Transverse colon (tissue), 4 donors: ENCODE measurements at regions not wholly inside any gene's neighbourhood (a gene's known extent, or its start where the extent isn't known, plus 50 kb on each side); places are given as distances from the start of the nearest gene placed in this dataset.

Experiments
- CTCF ChIP-seq, 5 experiments: fragments of 200-600 bp in 3 of 5; fragments of 450-650 bp in 2 of 5; sonication (generic) in 3 of 5; IDR thresholded peaks; 1 replicate in 2 of 5; 2 replicates in 3 of 5; pipeline ENCODE4 v1.5.1; 2016 to 2017; ENCODE audit warnings: antibody characterized with exemption in 5 of 5, inconsistent platforms in 3 of 5, mild to moderate bottlenecking in 2 of 5, moderate library complexity in 1 of 5
- POLR2AphosphoS5 ChIP-seq, 3 donors: sonication (generic); formaldehyde crosslinking; IDR thresholded peaks; one replicate each; pipeline ENCODE4 v1.6.1; 2016; ENCODE audit warnings: antibody characterized with exemption in 3 of 3

- TF ChIP-seq CTCF (IDR thresholded peaks at IDR 0.05) (no peak), POLR2AphosphoS5 (IDR thresholded peaks at IDR 0.05) (no peak)
Observed at GRCh38 chr20:54704032-54704635, 228.7 kb downstream of the DOK5 start.
